Vagina (tissue), 2 donors: ENCODE measurements at regions not wholly inside any gene's neighbourhood (a gene's known extent, or its start where the extent isn't known, plus 50 kb on each side); places are given as distances from the start of the nearest gene placed in this dataset.

Source experiments
- DNase-seq, 2 donors: peaks; one replicate each; pipeline ENCODE4 v3.0.0-alpha.2; 2017; ENCODE audit errors: extremely low spot score in 2 of 2
- H3K27ac ChIP-seq: fragments of 200-600 bp; sonication (generic); one replicate; pipeline ENCODE4 v1.5.1; 2019
- H3K27me3 ChIP-seq: fragments of 200-600 bp; sonication (generic); one replicate; pipeline ENCODE4 v1.5.1; 2019
- H3K36me3 ChIP-seq, 2 donors: fragments of 200-600 bp; sonication (generic); one replicate each; pipeline ENCODE4 v1.5.1; 2017 to 2019
- H3K4me1 ChIP-seq: fragments of 200-600 bp; sonication (generic); one replicate; pipeline ENCODE4 v1.5.1; 2019
- H3K4me3 ChIP-seq, 2 donors: fragments of 200-600 bp; sonication (generic); 1 replicate in 1 of 2; 2 replicates in 1 of 2; pipeline ENCODE4 v1.5.1; 2016 to 2019
- H3K9me3 ChIP-seq: fragments of 200-600 bp; sonication (generic); one replicate; pipeline ENCODE4 v1.5.1; 2019
- CTCF ChIP-seq, 3 experiments: fragments of 450-650 bp in 2 of 3; fragments of 200-600 bp in 1 of 3; sonication (generic) in 1 of 3; IDR thresholded peaks; one replicate each; pipeline ENCODE4 v1.5.1; 2017 to 2019; ENCODE audit warnings: antibody characterized with exemption in 3 of 3, mild to moderate bottlenecking in 2 of 3, moderate library complexity in 2 of 3
- POLR2A ChIP-seq, 2 donors: fragments of 450-650 bp; IDR thresholded peaks; one replicate each; pipeline ENCODE4 v1.6.1; 2017; ENCODE audit warnings: antibody characterized with exemption in 2 of 2, mild to moderate bottlenecking in 2 of 2, moderate library complexity in 2 of 2
- POLR2AphosphoS5 ChIP-seq, 2 donors: sonication (generic); formaldehyde crosslinking; IDR thresholded peaks; one replicate each; pipeline ENCODE4 v1.9.0; 2017; ENCODE audit warnings: antibody characterized with exemption in 2 of 2, mild to moderate bottlenecking in 2 of 2, low read depth in 1 of 2; ENCODE audit not compliant: insufficient read depth in 1 of 2
- intact Hi-C: fragments of 100-400 bp; cut with DNase I; formaldehyde crosslinking; loops from one replicate; pipeline ENCODE4 v1.15.1; 2023

GRCh38 chr15:47614360-47615011, 102.8 kb upstream of the SEMA6D start:
- H3K9me3 ChIP-seq = no peaks in the 10 kb centered on the region
- intact Hi-C loops = no loop called here
- no peaks in the 10 kb centered on the region for H3K4me1 ChIP-seq
- no peak overlapping the region for H3K4me3 ChIP-seq
- no peaks in the 10 kb centered on the region for H3K36me3 ChIP-seq
- TF ChIP-seq POLR2A (IDR thresholded peaks at IDR 0.05) (no peak), POLR2AphosphoS5 (IDR thresholded peaks at IDR 0.05; ENCODE audit: insufficient read depth in 1 of 2, low read depth in 1 of 2) (no peak), CTCF (IDR thresholded peaks at IDR 0.05) (no peak)
- no peak for DNase-seq
- H3K27ac ChIP-seq = no peak overlapping the region
- no peaks in the 10 kb centered on the region for H3K27me3 ChIP-seq

- H3K4me3 ChIP-seq = no peak overlapping the region
- H3K36me3 ChIP-seq = no peaks in the 10 kb centered on the region
- H3K9me3 ChIP-seq = no peaks in the 10 kb centered on the region
- H3K27ac ChIP-seq = no peak overlapping the region
- no peaks in the 10 kb centered on the region for H3K27me3 ChIP-seq
- intact Hi-C loops = no loop called here
- no peaks in the 10 kb centered on the region for H3K4me1 ChIP-seq
- DNase-seq = no peak
- no peak for TF ChIP-seq CTCF (IDR thresholded peaks at IDR 0.05)
Observed at GRCh38 chr15:47616876-47617275, 100.4 kb upstream of the SEMA6D start.

DNA sequence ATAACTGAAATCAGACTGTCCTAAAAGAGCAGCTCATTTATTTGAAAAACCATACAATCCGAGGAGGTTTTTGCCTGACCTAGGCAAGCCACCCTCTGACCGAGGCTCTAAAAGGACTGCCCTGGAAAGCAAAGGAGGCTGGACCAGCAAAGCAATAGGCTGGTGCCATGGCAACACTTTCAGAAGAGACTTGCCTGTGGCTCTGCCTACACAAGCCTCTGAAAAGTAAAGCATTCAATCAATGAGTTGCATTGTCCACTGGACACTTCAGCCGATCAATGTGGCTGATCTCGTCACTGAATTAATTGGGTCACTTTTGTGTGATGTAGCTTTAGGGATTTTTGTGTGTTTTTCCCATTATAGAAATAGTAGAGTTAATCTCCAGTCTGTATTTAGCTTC, 99.1 kb upstream of the SEMA6D start:
- Histone ChIP-seq H3K36me3 (no peaks in the 10 kb centered on the region), H3K9me3 (no peaks in the 10 kb centered on the region), H3K27ac (no peak overlapping the region), H3K27me3 (no peaks in the 10 kb centered on the region), H3K4me3 (no peak overlapping the region), H3K4me1 (no peaks in the 10 kb centered on the region)
- TF ChIP-seq POLR2AphosphoS5 (IDR thresholded peaks at IDR 0.05; ENCODE audit: insufficient read depth in 1 of 2, low read depth in 1 of 2) (no peak), POLR2A (IDR thresholded peaks at IDR 0.05) (no peak), CTCF (IDR thresholded peaks at IDR 0.05) (no peak)
- no peak for DNase-seq
- intact Hi-C loops = no loop called here

DNA sequence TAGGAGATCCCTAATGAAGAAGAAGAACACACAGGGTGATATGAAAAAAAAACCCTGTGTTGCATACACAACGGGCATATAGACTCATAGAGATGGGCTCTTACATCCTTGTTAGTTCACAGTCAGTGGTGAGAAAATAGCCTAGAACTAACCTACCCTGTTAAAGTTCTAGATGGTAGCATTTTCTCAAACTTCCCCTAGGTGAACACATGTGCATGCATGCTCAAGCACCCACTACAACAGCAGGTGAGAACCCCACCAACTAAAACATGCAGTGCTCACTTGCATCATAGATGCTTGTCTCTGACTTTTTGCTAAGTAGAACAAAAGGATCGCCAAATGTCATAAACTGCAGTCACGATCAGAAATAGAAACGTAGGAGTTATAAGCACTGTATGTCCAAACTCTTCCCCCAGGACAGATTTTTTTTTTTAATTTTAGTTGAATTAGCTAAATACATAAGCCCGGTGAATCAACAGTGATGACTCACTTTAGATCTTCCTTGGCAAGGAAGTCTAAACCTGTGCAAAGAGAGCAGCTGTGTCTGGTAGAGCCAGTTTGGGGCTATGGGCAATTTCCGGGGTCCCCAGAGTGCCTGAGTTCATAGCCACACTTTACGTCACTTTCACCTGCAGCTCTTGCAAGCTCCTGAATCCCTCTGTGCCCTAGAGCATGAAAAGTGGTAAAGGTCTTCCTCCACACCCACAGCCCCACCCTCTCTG, 96.2 kb upstream of the SEMA6D start:
- no peak overlapping the region for H3K27ac ChIP-seq
- intact Hi-C loops = no loop called here
- no peaks in the 10 kb centered on the region for H3K4me1 ChIP-seq
- H3K27me3 ChIP-seq = no peaks in the 10 kb centered on the region
- TF ChIP-seq POLR2A (IDR thresholded peaks at IDR 0.05) (no peak), POLR2AphosphoS5 (IDR thresholded peaks at IDR 0.05; ENCODE audit: insufficient read depth in 1 of 2, low read depth in 1 of 2) (no peak), CTCF (IDR thresholded peaks at IDR 0.05) (no peak)
- no peak overlapping the region for H3K4me3 ChIP-seq
- H3K36me3 ChIP-seq = no peaks in the 10 kb centered on the region
- DNase-seq = no peak
- H3K9me3 ChIP-seq = no peaks in the 10 kb centered on the region

DNA sequence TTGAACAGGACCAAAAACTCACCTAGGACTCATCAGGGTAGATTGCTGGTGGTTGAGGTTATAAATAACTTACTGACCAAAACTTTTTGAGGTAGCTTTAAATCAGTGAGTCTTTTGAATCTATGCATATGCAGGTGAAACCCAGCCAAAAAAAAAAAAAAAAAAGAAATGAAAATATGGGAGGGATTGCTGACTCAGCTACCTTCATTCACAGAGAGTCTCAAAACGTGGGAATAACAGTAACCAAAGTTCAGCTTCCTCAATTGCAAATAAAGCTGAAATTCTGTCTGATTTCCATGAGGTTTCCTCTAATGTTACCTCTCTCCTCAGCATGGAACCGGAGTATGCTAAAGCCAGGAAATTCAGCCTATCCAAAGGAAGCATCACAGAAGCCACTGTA, 95.2 kb upstream of the SEMA6D start:
- Histone ChIP-seq H3K9me3 (no peaks in the 10 kb centered on the region), H3K4me1 (no peaks in the 10 kb centered on the region), H3K36me3 (no peaks in the 10 kb centered on the region), H3K27ac (no peak overlapping the region), H3K4me3 (no peak overlapping the region), H3K27me3 (no peaks in the 10 kb centered on the region)
- no peak for TF ChIP-seq POLR2AphosphoS5 (IDR thresholded peaks at IDR 0.05; ENCODE audit: insufficient read depth in 1 of 2, low read depth in 1 of 2)
- TF ChIP-seq CTCF (IDR thresholded peaks at IDR 0.05) = no peak
- no peak for TF ChIP-seq POLR2A (IDR thresholded peaks at IDR 0.05)
- no peak for DNase-seq
- intact Hi-C loops = no loop called here
